Astrocyte of the spinal cord (primary cell): ENCODE measurements at regions not wholly inside any gene's neighbourhood (a gene's known extent, or its start where the extent isn't known, plus 50 kb on each side); places are given as distances from the start of the nearest gene placed in this dataset.
A peak's percentile ranks its signal among the peaks of the same experiment; 100 is the strongest.

Experiments used
- DNase-seq: peaks from one replicate; pipeline ENCODE4 v3.0.0; 2011; ENCODE audit warnings: low read depth, low spot score
- H3K4me3 ChIP-seq: 2 replicates; pipeline ENCODE4 v1.5.1; 2011; ENCODE audit warnings: low read depth, mild to moderate bottlenecking, low read length, moderate library complexity
- CTCF ChIP-seq: IDR thresholded peaks from 2 replicates; pipeline ENCODE4 v1.5.1; 2012; ENCODE audit warnings: low read depth, mild to moderate bottlenecking, low read length, inconsistent platforms
- in situ Hi-C: cut with HindIII; loops from 2 replicates; pipeline ENCODE4 v1.10.0; 2017; ENCODE audit warnings: low sequenced_read_pairs

- H3K4me3 ChIP-seq: no peak overlapping the region
- peak; percentile 72 for DNase-seq
- in situ Hi-C loops: no loop called here
- no peak for TF ChIP-seq CTCF
Observed at GRCh38 chr17:71163121-71163812, 957.6 kb upstream of the SOX9 start.

GRCh38 chr17:71163813-71164122, 957.1 kb upstream of the SOX9 start:
- no peak for DNase-seq
- no peak overlapping the region for H3K4me3 ChIP-seq
- in situ Hi-C loops: no loop called here
- no peak for TF ChIP-seq CTCF

- in situ Hi-C loops: no loop called here
- no peak for TF ChIP-seq CTCF
- DNase-seq: no peak
- H3K4me3 ChIP-seq: no peak overlapping the region
Observed at GRCh38 chr17:71164561-71164960, 956.3 kb upstream of the SOX9 start.

- no peak overlapping the region for H3K4me3 ChIP-seq
- TF ChIP-seq CTCF: no peak
- in situ Hi-C loops: no loop called here
- no peak for DNase-seq
Observed at GRCh38 chr17:71166311-71166710, 954.5 kb upstream of the SOX9 start.

- no peak for DNase-seq
- in situ Hi-C loops: no loop called here
- no peak overlapping the region for H3K4me3 ChIP-seq
- no peak for TF ChIP-seq CTCF
Observed at GRCh38 chr17:71168053-71168741, 952.6 kb upstream of the SOX9 start.

DNA sequence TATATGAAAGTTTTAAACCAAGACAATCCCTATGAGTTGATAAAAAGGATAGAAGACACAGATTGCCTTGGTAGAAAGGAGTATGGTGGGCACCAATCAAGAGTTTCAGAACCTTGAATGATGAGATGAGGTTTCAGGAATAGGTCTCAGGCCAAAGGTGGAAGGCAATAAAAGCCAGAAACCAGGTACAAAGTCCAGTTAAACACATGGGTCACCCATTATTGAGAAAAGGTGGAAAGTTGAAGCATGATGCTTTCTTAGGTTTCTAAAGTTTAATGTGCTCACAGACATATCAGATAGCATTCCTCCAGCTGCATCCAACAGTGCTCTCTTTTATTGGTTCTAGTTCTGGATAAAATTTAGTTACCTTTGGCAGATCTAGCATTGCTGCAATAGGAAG, 950.8 kb upstream of the SOX9 start:
- in situ Hi-C loops: no loop called here
- DNase-seq: no peak
- H3K4me3 ChIP-seq: no peak overlapping the region
- no peak for TF ChIP-seq CTCF

DNA sequence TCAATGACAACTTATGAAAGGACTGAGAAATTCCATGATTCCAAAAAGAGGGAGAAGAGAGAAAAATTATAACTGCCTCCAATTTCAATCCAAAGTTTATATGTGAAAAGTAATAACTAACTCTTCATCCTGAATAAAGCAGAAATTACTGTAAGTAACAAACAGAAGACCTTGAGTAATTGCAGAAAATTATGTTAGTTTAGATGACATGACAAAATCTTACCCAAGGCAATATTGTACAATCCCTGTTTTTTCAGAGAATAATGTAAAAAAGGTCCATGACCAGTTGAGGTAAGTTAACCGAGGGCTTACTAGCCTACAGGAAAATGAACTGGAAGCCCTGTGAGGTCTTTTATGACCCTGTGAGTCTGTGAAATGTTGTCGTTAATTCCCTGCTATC, 949.5 kb upstream of the SOX9 start:
- in situ Hi-C loops: no loop called here
- no peak for TF ChIP-seq CTCF
- no peak for DNase-seq
- H3K4me3 ChIP-seq: no peak overlapping the region
